ENCODE measurements at regions not wholly inside any gene's neighbourhood (a gene's known extent, or its start where the extent isn't known, plus 50 kb on each side); places are given as distances from the start of the nearest gene placed in this dataset.

GRCh38 chr1:55958498-55958897 is 620.9 kb downstream of the PLPP3 start:
- intact Hi-C loops (cut with DNase I): no loop called here

GRCh38 chr1:55957276-55957675 is 622.1 kb downstream of the PLPP3 start:
- H3K36me3 ChIP-seq: no peaks in the 10 kb centered on the region
- no peaks in the 10 kb centered on the region for H3K27me3 ChIP-seq
- H3K4me3 ChIP-seq: no peak overlapping the region
- H3K9me3 ChIP-seq: no peaks in the 10 kb centered on the region
- H3K27ac ChIP-seq: no peak overlapping the region
- intact Hi-C loops (cut with DNase I): no loop called here
- TF ChIP-seq POLR2A (IDR thresholded peaks at IDR 0.05) (no peak), CTCF (IDR thresholded peaks at IDR 0.05) (no peak), EP300 (IDR thresholded peaks at IDR 0.05) (no peak)
- peaks cover 4% of the 10 kb centered on the region for H3K4me1 ChIP-seq (ENCODE audit: insufficient read depth)
- DNase-seq: no peak

More at GRCh38 chr1:55958498-55958897, 620.9 kb downstream of the PLPP3 start:
- H3K4me3 ChIP-seq: no peak overlapping the region
- H3K9me3 ChIP-seq: no peaks in the 10 kb centered on the region
- no peaks in the 10 kb centered on the region for H3K27me3 ChIP-seq
- TF ChIP-seq CTCF (IDR thresholded peaks at IDR 0.05) (no peak), POLR2A (IDR thresholded peaks at IDR 0.05) (no peak), EP300 (IDR thresholded peaks at IDR 0.05) (no peak)
- no peak for DNase-seq
- no peaks in the 10 kb centered on the region for H3K36me3 ChIP-seq
- 95 to 96% (median 96%) methylated on average over 2 of the region's 2 CpGs for WGBS, 3 donors
- no peak overlapping the region for H3K27ac ChIP-seq
- H3K4me1 ChIP-seq (ENCODE audit: insufficient read depth): peaks cover 4% of the 10 kb centered on the region

- H3K27ac ChIP-seq: no peak overlapping the region
- no peak for DNase-seq
- H3K4me3 ChIP-seq: no peak overlapping the region
- TF ChIP-seq CTCF (IDR thresholded peaks at IDR 0.05): no peak
- TF ChIP-seq EP300 (IDR thresholded peaks at IDR 0.05): no peak
- no peak for TF ChIP-seq POLR2A (IDR thresholded peaks at IDR 0.05)
- WGBS, 3 donors: 91 to 95% (median 92%) methylated on average over 12 of the region's 12 CpGs
- no peaks in the 10 kb centered on the region for H3K36me3 ChIP-seq
- H3K9me3 ChIP-seq: no peaks in the 10 kb centered on the region
- H3K27me3 ChIP-seq: no peaks in the 10 kb centered on the region
- peaks cover 3% of the 10 kb centered on the region for H3K4me1 ChIP-seq (ENCODE audit: insufficient read depth)
- intact Hi-C loops (cut with DNase I): no loop called here
Observed at GRCh38 chr1:55955016-55955621, 624.2 kb downstream of the PLPP3 start.

GRCh38 chr1:55951291-55951690 is 628.1 kb downstream of the PLPP3 start:
- DNase-seq: no peak
- Histone ChIP-seq H3K4me3 (no peak overlapping the region), H3K4me1 (ENCODE audit: insufficient read depth) (no peaks in the 10 kb centered on the region), H3K27ac (no peak overlapping the region), H3K9me3 (no peaks in the 10 kb centered on the region), H3K27me3 (no peaks in the 10 kb centered on the region), H3K36me3 (no peaks in the 10 kb centered on the region)
- TF ChIP-seq POLR2A (IDR thresholded peaks at IDR 0.05) (no peak), CTCF (IDR thresholded peaks at IDR 0.05) (no peak), EP300 (IDR thresholded peaks at IDR 0.05) (no peak)
- 59 to 75% (median 59%) methylated on average over 3 of the region's 3 CpGs for WGBS, 3 donors
- intact Hi-C loops (cut with DNase I): no loop called here

All from ovary (tissue), 7 donors.